GM12878 (cell line): ENCODE measurements at regions not wholly inside any gene's neighbourhood (a gene's known extent, or its start where the extent isn't known, plus 50 kb on each side); places are given as distances from the start of the nearest gene placed in this dataset.

Experiments
- ATAC-seq: fragments of 200-7000 bp; cut with Tn5 transposase; 3 replicates; pipeline ENCODE4 v1.9.1; 2020; ENCODE audit warnings: mild to moderate bottlenecking, moderate library complexity
- BruUV-seq: library from RNA; stranded (reverse); fragments of 400-500 nt; replicated peaks from 2 replicates; lab custom pipeline; 2021; lab: Mats Ljungman, UMichigan
- CTCF ChIA-PET: fragments of 300-600 bp; sonication (Branson Sonifier 250); formaldehyde crosslinking; extraction: SDS; loops from one replicate; lab custom pipeline; 2021; ENCODE audit warnings: inconsistent platforms; lab: Yijun Ruan, JAX
- POLR2A ChIA-PET: fragments of 350-600 bp; formaldehyde crosslinking; extraction: SDS; loops from one replicate; lab custom pipeline; 2021; ENCODE audit warnings: inconsistent platforms; lab: Charles Lee
- RAD21 ChIA-PET: fragments of 300-600 bp; sonication (Branson Sonifier 250); formaldehyde crosslinking; loops from one replicate; lab custom pipeline; 2023; ENCODE audit warnings: antibody characterized with exemption; ENCODE audit not compliant: unreplicated experiment; lab: Charles Lee
- SMC1A ChIA-PET: fragments of 300-600 bp; sonication (Branson Sonifier 250); formaldehyde crosslinking; loops from one replicate; lab custom pipeline; 2023; ENCODE audit not compliant: unreplicated experiment, uncharacterized antibody; lab: Charles Lee
- DNase-seq: peaks from one replicate; pipeline ENCODE4 v3.0.0-alpha.2; 2011; ENCODE audit warnings: low read depth, low spot score
- FAIRE-seq: peaks from 3 replicates; lab custom pipeline; 2011; peaks lifted over from hg19 to GRCh38; lab: Jason Lieb, UNC
- H2AFZ ChIP-seq: 2 replicates; pipeline ENCODE4 v1.6.0; 2011; ENCODE audit warnings: low read depth, low read length, control low read depth; ENCODE audit not compliant: control insufficient read depth
- H3K27ac ChIP-seq: 2 replicates; pipeline ENCODE4 v1.5.1; 2011; ENCODE audit warnings: control low read depth; ENCODE audit not compliant: control insufficient read depth, insufficient read depth
- H3K27me3 ChIP-seq, 2 experiments: replicated peaks in 1 of 2; 2 replicates each; pipeline versions ENCODE4 v1.6.0 to v1.6.1; 2011; ENCODE audit warnings: low read length in 1 of 2; ENCODE audit not compliant: control insufficient read depth in 2 of 2, insufficient read depth in 2 of 2
- H3K36me3 ChIP-seq, 2 experiments: 2 replicates each; pipeline ENCODE4 v1.5.1; 2011; ENCODE audit warnings: low read length in 1 of 2; ENCODE audit not compliant: control insufficient read depth in 2 of 2, insufficient read depth in 2 of 2
- H3K4me1 ChIP-seq: 2 replicates; pipeline ENCODE4 v1.6.1; 2011; ENCODE audit warnings: mild to moderate bottlenecking, low read length, moderate library complexity, mixed read lengths; ENCODE audit not compliant: control insufficient read depth, insufficient read depth
- H3K4me2 ChIP-seq: 2 replicates; pipeline ENCODE4 v1.6.0; 2011; ENCODE audit warnings: control low read depth; ENCODE audit not compliant: control insufficient read depth, insufficient read depth
- H3K4me3 ChIP-seq: fragments of 200-600 bp; sonication (generic); 2 replicates; pipeline ENCODE4 v1.5.1; 2016
- H3K79me2 ChIP-seq: 2 replicates; pipeline ENCODE4 v1.6.0; 2011; ENCODE audit warnings: low read length; ENCODE audit not compliant: control insufficient read depth, insufficient read depth
- H3K9ac ChIP-seq: 2 replicates; pipeline ENCODE4 v1.8.0; 2011; ENCODE audit warnings: low read length, control low read depth, mixed read lengths; ENCODE audit not compliant: control insufficient read depth, insufficient read depth
- H3K9me3 ChIP-seq: replicated peaks from 3 replicates; pipeline ENCODE4 v1.5.1; 2011; ENCODE audit warnings: mild to moderate bottlenecking, low read length; ENCODE audit not compliant: control insufficient read depth, insufficient read depth
- H4K20me1 ChIP-seq: 2 replicates; pipeline ENCODE4 v1.6.0; 2011; ENCODE audit not compliant: control insufficient read depth, insufficient read depth
- BMI1 ChIP-seq: fragments of 450-650 bp; IDR thresholded peaks from 2 replicates; pipeline ENCODE4 v1.6.1; 2016; ENCODE audit warnings: mild to moderate bottlenecking, moderate library complexity, borderline replicate concordance
- CREB1 ChIP-seq: IDR thresholded peaks from 2 replicates; pipeline ENCODE4 v1.6.1; 2012; ENCODE audit warnings: low read depth, mild to moderate bottlenecking, inconsistent platforms
- ESRRA ChIP-seq: IDR thresholded peaks from 2 replicates; pipeline ENCODE4 v1.6.1; 2012; ENCODE audit warnings: mild to moderate bottlenecking, low read length, improper control_type of control experiment
- EZH2 ChIP-seq: IDR thresholded peaks from 2 replicates; pipeline ENCODE4 v1.6.1; 2012; ENCODE audit warnings: low read depth, mild to moderate bottlenecking, control low read depth, inconsistent platforms, low read length, borderline replicate concordance; ENCODE audit not compliant: control insufficient read depth
- KDM1A ChIP-seq: fragments of 200-600 bp; sonication (generic); IDR thresholded peaks from 2 replicates; pipeline ENCODE4 v1.6.1; 2016; ENCODE audit warnings: borderline replicate concordance
- MTA2 ChIP-seq: fragments of 450-650 bp; IDR thresholded peaks from 2 replicates; pipeline ENCODE4 v1.6.1; 2016; ENCODE audit warnings: low read depth, mild to moderate bottlenecking, moderate library complexity
- MXI1 ChIP-seq: fragments of 150-350 bp; IDR thresholded peaks from 2 replicates; pipeline ENCODE4 v1.6.1; 2011; ENCODE audit warnings: low read depth, mild to moderate bottlenecking, inconsistent platforms, low read length, improper control_type of control experiment
- NFXL1 ChIP-seq: fragments of 450-650 bp; IDR thresholded peaks from 2 replicates; pipeline ENCODE4 v1.6.1; 2017; ENCODE audit warnings: antibody characterized with exemption, mild to moderate bottlenecking, borderline replicate concordance
- NR2C1 ChIP-seq: fragments of 450-650 bp; IDR thresholded peaks from 2 replicates; pipeline ENCODE4 v1.6.1; 2017; ENCODE audit warnings: antibody characterized with exemption, mild to moderate bottlenecking, moderate library complexity
- RELA ChIP-seq: fragments of 450-650 bp; IDR thresholded peaks from 2 replicates; pipeline ENCODE4 v1.8.0; 2014; ENCODE audit warnings: borderline replicate concordance; ENCODE audit not compliant: partially characterized antibody
- RUNX3 ChIP-seq: IDR thresholded peaks from 2 replicates; pipeline ENCODE4 v1.6.1; 2012; ENCODE audit warnings: low read length, inconsistent platforms
- SMAD5 ChIP-seq: IDR thresholded peaks from 2 replicates; pipeline ENCODE4 v1.6.1; 2016; ENCODE audit warnings: antibody characterized with exemption, low read depth
- SREBF2 ChIP-seq: IDR thresholded peaks from 2 replicates; pipeline ENCODE4 v1.6.1; 2012; ENCODE audit warnings: mild to moderate bottlenecking, low read length
- STAT1 ChIP-seq: fragments of 450-650 bp; conservative IDR thresholded peaks from 2 replicates; pipeline ENCODE4 v1.6.1; 2014; ENCODE audit warnings: antibody characterized with exemption, mild to moderate bottlenecking
- WRNIP1 ChIP-seq: IDR thresholded peaks from 2 replicates; pipeline ENCODE4 v1.6.1; 2011; ENCODE audit warnings: low read depth, low read length, improper control_type of control experiment, borderline replicate concordance
- ZBTB11 ChIP-seq: fragments of 450-650 bp; formaldehyde crosslinking; IDR thresholded peaks from 2 replicates; pipeline ENCODE4 v1.5.0; 2022; ENCODE audit warnings: mild to moderate bottlenecking, missing genetic modification characterization
- WGBS: methylation state at CpG from one replicate; pipeline ENCODE4 v1.1.6; 2016; ENCODE audit warnings: low lambda C conversion rate; ENCODE audit not compliant: insufficient replicate concordance, insufficient coverage; ENCODE audit errors: missing lambda C conversion rate; 5-methylcytosine and 5-hydroxymethylcytosine counted together
- in situ Hi-C: fragments of 300-500 bp; cut with MboI; formaldehyde crosslinking; loops from 9 replicates; pipeline ENCODE4 v1.14.3; 2018; ENCODE audit warnings: mixed read lengths
- intact Hi-C: fragments of 100-400 bp; cut with micrococcal nuclease; formaldehyde crosslinking; loops from one replicate; pipeline ENCODE4 v1.14.2; 2022; ENCODE audit not compliant: unreplicated experiment

GRCh38 chr4:72744103-72744725 lies 175.2 kb upstream of the ADAMTS3 start:
- ChIA-PET SMC1A (no interaction called here), POLR2A (no interaction called here), CTCF (no interaction called here), RAD21 (no interaction called here)
- intact Hi-C loops (no loop called here), in situ Hi-C loops (no loop called here)
- H3K4me3 ChIP-seq: no peak overlapping the region
- TF ChIP-seq NFXL1: no peak
- TF ChIP-seq CREB1: no peak
- ATAC-seq (no peak), FAIRE-seq (no peak), DNase-seq (no peak)
- H3K9ac ChIP-seq: no peak overlapping the region
- no peaks in the 10 kb centered on the region for H4K20me1 ChIP-seq
- H3K9me3 ChIP-seq: no peaks in the 10 kb centered on the region
- 0% methylated on average over 1 of the region's 1 CpG for WGBS
- BruUV-seq: no TSS peak
- H3K27ac ChIP-seq: no peak overlapping the region
- no peaks in the 10 kb centered on the region for H3K4me1 ChIP-seq
- H2AFZ ChIP-seq: no peak overlapping the region
- no peaks in the 10 kb centered on the region for H3K79me2 ChIP-seq
- no peaks in the 10 kb centered on the region for H3K27me3 ChIP-seq
- H3K36me3 ChIP-seq: no peaks in the 10 kb centered on the region
- H3K4me2 ChIP-seq: no peak overlapping the region

GRCh38 chr4:72743078-72743477 lies 174.1 kb upstream of the ADAMTS3 start:
- H3K4me2 ChIP-seq: no peak overlapping the region
- ChIA-PET POLR2A (no interaction called here), SMC1A (interaction anchor here (0.6 kb wide), 1 partner anchor 185 kb away, joined by 3 read pairs; no protein-coding TSS in a partner anchor), CTCF (no interaction called here), RAD21 (no interaction called here)
- H3K79me2 ChIP-seq: no peaks in the 10 kb centered on the region
- intact Hi-C loops: no loop called here
- no peaks in the 10 kb centered on the region for H4K20me1 ChIP-seq
- no peak overlapping the region for H3K27ac ChIP-seq
- H2AFZ ChIP-seq: no peak overlapping the region
- ATAC-seq: no peak
- no peak overlapping the region for H3K4me3 ChIP-seq
- in situ Hi-C loops: no loop called here
- no peaks in the 10 kb centered on the region for H3K27me3 ChIP-seq
- H3K9me3 ChIP-seq: no peaks in the 10 kb centered on the region
- H3K4me1 ChIP-seq: no peaks in the 10 kb centered on the region
- H3K9ac ChIP-seq: no peak overlapping the region
- no peak for DNase-seq
- TF ChIP-seq ESRRA (no peak), KDM1A (no peak), SMAD5 (no peak), ZBTB11 (CRISPR knock-in tag) (no peak), RUNX3 (no peak), RELA (no peak), NR2C1 (no peak), MTA2 (no peak), WRNIP1 (no peak), EZH2 (no peak), STAT1 (no peak), MXI1 (no peak), BMI1 (no peak), SREBF2 (no peak)
- WGBS: 0% methylated on average over 2 of the region's 2 CpGs
- no peaks in the 10 kb centered on the region for H3K36me3 ChIP-seq
- BruUV-seq: no TSS peak
- FAIRE-seq: no peak
